Pons (tissue), 1 donor: ENCODE measurements at regions not wholly inside any gene's neighbourhood (a gene's known extent, or its start where the extent isn't known, plus 50 kb on each side); places are given as distances from the start of the nearest gene placed in this dataset.

Experiments
- DNase-seq: peaks from one replicate; pipeline ENCODE4 v3.0.0-alpha.2; 2016; ENCODE audit warnings: low spot score

DNA sequence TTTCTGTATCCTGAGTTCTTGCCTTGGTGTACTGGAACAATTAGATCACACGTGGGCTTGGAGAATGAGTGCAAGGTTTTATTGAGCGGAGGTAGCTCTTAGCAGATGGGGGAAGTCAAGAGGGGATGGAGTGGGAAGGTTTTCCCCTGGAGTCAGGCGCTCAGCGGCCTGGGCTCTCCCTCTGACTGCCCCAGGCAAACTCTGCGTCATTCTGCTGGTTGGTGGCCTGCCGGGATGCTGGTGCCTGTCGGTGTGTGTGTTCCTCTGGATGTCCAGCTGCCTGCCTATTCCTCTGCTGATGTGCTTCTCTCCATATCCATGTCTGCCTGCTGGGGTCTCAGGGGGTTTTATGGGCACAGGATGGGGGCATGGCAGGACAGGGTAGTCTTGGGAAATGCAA is 111.0 kb downstream of the TRIB2 start:
- no peak for DNase-seq

DNA sequence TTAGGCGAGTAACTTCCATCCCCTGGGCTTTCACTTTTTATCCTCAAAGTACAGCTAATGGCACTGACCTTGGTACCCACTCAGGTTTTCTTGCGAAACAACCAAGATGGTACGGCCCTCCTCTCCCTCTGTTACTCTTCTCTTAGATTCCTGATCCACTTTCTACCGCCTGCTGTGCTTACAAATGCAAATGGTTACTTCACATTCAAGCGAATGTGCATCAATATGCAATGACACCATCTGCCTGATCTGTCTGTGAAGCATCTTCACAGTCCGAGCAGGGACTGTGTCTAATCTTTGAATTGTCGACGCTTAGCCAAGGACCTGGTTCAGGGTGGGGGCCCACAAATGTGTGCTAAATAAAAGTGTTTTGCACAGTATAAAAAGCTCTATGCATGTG is 112.2 kb downstream of the TRIB2 start:
- no peak for DNase-seq

DNA sequence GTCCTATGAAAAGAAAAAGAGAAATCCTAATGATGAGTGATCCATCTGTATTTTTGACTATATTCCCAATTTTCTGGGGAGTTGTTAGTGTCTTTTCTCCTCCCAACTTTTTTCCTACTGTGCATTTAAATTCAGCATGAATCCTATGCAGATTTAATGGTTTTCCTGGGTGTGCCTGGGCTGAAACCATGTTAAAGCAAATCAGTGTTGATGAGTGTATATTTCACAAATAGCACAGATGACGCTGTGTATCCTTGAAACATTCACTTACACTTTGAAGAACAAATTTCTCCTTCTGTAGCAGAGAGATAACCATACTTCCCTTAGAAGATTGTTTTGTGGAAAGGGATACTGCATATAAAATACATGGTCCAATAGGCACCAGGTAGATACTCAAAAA is 114.3 kb downstream of the TRIB2 start:
- no peak for DNase-seq

DNA sequence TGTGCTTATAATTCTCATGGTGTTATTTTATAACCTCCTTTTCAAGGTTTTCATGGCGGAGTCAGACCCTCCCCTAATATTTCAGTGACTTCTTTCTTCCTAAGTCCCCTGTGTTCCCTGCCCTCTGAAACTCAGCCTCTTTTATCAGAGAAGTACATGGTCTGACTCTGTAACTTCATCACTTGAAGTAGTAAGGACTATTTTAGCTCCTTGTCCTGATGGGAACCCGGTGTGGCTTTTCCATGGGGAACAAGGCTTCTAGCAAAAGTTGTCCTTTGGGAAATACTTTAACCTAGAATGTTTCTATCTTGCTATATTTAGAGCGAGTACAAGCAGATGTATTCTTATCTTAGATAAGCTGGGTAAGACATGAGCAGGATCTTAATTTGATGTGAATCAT is 117.5 kb downstream of the TRIB2 start:
- no peak for DNase-seq

DNA sequence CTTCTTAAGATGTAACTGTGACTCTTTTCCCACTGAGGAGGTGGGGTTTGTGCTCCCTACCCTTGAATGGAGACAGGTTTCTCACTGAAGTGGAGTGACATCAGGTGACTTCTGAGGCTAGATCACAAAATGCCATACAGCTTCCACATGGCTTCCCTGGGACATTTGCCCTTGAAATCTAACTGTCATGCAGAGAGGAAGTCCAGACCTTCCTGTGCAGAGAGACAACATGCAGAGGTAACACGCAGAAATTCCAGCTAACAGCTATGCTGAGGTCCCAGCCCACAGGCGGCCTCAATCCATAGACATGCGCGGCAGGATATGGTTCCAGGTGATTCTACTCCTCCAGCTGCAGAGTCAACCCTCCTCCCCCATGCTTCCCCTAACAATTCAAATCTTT is 119.0 kb downstream of the TRIB2 start:
- no peak for DNase-seq

DNA sequence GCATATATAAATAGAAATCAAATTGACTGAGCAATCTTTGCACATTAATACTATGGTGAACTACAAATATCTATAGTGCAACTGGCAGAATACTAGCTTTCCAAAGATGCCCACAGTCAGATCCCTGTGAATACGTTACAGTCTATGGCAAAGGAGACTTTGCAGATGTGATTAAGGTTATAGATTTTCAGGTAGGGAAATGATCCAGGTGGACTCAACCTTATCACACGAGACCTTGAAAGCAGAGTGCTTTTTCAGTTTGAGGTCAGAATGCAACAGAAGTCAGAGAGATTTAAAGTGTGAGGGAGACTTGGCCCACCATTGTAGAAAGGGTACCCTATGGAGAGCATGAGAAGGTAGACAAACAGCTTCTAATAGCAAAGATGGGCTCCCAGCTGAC is 122.6 kb downstream of the TRIB2 start:
- no peak for DNase-seq

DNA sequence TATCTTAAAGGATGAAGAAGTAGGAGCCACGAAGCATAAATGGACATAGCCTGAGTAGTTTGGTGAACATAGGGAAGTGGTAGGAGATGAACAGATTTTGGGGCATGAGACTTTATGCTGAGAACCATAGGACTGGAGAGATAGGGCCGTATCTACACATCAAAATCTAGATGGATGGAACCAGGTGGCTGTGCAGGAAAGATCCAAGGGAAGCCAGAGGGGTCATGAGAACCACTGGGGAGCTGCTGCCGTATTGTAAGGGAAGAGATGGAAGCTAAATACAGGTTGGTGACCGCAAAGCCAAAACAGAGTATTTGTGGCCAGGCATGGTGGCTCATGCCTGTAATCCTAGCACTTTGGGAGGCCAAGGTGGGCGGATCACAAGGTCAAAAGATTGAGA is 124.3 kb downstream of the TRIB2 start:
- no peak for DNase-seq

DNA sequence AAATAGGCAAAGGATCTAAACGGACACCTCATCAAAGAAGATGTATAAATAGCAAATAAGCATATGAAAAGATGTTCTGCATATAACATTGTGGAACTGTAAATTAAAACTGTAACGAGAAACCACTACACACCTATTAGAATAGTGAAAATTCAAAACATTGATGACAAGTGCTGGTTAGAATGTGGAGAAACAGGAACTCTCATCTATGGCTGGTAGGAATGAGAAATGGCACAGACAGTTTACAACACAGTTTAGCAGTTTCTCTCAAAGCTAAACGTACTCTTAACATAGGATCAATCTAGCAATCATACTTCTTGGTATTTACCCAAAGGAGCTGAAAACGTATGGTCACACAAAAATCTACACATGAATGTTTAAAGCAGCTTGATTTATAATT is 126.2 kb downstream of the TRIB2 start:
- DNase-seq = no peak

DNA sequence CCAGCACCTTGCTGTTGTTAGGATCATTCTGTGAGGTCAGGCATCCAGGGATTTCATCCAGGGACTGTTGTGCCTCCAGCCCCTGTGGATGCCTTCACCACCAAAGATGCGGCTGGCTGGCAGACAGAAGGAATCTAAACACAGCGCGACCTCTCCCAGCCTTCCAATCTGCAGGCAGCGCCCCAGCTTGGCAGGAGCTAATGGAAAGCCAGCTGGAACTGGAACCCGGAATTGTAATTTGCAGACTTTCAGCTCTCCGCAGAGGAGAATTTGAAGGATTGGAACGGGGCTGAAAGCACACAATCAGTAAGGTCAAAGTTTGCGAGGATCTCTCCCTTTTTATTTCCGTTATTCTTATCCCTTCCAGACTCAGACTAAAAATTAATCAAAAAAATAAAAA is 127.8 kb downstream of the TRIB2 start:
- peak; percentile 22 for DNase-seq

DNA sequence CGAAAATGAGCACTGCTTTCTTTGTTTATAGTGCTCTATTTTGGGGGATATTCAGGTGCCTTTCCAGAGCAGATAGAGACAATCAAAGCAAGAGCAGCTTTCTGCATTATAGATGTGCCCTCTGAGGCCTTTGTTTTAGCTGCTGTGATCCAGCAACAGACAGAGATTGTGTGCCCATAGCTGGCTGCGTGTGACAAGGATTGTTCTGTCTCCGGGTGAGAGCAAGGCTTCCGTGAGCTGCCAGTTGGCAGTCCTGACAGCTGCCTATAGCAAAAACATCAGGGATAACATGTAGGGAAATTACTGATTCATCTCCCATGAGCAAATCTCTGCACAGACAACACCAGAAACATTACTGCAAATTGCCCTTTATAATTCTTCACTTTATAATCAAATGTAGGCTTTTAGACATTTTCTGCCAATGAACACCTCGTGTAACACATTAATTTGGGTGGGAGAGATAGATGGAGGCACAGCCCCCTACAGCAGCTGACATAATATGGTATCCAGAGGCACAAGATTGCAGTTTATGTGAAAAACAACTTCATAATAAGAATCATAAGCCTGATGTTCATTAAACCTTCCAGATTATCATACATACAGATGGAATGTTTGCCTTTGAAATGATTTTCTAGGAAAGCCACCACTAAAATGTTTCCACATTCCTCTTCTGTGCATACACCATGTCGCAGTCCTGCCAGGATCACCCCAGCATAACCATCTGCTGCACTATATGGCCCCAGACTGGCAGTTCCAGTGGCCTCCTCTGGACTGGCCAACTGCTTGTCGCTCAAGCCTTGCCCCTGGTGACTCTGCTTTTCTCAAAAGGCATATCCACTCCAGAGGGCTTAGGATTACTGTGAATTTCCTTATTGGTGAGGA is 131.2 kb downstream of the TRIB2 start:
- peak; percentile 95 for DNase-seq

DNA sequence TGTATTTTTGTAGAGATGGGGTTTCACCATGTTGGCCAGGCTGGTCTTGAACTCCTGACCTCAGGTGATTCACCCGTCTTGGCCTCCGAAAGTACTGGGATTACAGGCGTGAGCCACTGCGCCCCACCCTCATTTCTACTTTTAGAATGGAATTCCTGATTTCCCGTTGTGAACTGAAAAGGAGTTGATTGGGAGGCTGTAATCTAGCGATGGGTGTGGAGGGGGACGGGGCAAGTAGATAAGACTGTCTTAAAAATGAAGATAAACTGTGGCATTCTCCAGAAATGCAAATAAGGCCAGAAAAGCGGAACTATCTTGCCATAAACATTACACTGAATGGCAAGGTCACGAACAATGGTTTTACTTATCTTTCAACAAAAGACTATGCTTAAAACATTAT is 135.4 kb downstream of the TRIB2 start:
- DNase-seq = no peak

DNA sequence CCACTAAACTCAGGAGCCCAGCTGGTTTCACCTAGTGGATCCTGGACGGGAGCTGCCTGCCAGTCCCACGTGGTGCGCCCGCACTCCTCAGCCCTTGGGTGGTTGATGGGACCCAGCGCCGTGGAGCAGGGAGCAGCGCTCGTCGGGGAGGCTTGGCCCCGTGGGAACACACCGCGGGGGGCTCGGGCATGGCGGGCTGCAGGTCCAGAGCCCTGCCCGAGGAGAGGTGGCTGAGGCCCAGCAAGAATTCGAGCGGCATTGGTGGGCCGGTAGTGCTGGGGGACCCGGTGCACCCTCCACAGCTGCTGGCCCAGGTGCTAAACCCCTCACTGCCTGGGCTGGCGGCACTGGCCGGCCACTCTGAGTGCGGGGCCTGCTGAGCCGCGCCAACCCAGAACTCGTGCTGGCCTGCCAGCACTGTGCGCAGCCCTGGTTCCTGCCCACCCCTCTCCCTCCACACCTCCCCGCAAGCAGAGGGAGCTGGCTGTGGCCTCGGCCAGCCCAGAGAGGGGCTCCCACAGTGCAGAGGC is 137.3 kb downstream of the TRIB2 start:
- DNase-seq = no peak

DNA sequence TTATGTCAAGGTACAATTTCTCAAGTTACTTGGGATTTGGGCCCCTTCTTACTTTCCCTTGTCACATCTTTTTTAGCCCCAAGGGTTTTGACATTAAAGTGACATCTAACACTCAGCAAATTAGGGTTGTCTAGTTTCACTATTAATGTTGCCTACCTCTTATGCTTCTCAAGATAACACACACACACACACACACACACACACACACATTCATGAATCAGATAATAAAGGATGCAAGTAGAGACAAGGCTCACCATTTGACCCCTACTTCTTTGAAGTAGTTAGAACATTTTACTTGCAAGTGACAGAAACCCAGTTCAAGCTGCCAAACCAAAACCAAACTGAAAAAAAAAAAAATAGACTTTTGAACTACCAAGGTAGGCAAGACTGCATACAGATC is 138.8 kb downstream of the TRIB2 start:
- no peak for DNase-seq

DNA sequence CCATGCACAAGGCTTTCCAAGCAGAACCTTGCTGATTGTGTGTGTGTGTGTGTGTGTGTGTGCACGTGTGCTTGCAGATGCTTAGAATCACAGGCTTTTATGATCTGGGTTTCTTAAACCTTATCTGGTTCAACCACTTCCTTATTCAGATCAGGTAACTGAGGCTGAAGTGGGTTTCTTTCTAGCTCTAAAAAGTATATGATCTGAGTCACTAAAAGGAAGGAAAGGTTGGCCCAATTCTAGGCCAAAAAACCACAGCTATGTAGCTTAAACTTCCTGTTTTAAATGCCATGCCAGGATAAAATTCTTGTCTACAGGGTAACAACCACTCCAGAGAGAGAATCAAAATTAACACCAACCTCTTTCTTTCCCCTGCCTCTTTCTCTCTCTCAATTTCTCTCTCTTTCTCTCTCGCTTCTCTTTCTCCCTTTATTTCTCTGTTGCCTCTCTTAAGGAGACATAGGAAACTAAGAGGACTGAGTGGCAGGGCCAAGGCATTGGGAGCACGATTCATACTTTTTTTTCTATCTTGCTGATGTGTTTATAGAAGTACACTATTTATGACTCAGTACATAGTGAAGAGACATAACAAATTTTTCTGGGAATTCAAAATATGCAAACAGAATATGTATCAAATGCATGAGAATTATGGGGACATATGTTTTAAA is 140.3 kb downstream of the TRIB2 start:
- DNase-seq = no peak

DNA sequence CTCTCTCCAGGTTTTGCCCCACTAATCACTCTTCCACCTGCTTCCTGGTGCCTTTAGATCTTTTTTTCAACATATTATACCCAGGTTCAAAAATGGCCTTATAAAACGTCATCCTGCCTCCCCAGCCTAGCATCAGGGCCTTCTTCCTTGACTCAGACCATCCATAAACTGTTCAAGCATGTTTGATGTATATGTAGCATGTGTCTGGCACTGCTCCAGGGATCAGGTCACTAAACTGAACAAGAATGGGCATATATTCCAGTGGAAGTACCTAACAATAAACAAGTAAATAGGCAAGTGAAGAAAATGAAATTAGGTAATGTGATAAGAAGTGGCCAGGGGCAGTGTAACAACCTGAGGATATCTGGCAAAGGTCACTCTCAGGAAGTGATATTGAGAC is 141.2 kb downstream of the TRIB2 start:
- no peak for DNase-seq

DNA sequence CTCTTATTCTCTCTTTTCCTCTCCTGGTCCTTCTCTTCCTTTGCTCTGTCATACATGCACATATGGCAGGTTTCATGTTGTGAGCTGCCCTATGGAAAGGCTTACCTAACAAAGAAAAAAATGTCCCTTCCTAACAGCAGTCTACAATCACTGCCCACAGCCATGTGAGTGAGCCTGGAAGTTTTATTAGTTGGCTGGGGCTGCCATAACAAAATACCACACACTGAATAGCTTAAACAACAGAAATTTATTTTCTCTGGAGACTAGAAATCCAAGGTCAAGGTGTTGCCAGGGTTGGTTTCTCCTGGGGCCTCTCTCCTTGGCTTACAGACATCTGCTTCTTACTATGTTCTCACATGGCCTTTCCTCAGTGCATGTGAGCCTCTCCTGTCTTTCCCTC is 142.1 kb downstream of the TRIB2 start:
- DNase-seq = no peak

DNA sequence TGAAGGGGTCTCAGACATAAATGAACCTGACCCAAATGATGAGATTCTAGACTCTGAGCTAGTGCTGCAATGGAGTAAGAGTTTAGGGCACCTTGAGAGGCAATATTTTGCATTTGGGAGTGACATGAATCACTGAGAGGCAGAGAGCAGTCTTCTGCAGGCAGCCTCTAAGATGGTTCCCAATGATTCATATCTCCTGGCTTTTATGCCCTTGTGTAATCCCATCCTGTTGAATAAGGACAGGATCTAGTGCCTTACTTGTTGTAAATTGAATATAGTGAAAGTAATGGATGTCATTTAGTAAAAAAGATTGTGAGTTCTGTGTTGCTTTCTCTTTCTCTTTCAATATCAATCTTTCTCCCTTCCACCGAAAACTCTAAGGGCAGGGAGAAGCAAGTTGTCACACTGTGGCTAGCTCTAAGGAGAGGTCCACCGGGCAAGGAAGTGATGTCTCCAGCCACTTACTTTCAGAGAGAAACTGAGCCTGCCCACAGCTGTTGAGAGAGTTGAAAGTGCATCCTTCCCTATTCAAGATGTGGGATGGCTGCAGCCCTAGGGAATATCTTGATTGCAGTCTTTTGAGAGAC is 144.7 kb downstream of the TRIB2 start:
- DNase-seq = no peak

DNA sequence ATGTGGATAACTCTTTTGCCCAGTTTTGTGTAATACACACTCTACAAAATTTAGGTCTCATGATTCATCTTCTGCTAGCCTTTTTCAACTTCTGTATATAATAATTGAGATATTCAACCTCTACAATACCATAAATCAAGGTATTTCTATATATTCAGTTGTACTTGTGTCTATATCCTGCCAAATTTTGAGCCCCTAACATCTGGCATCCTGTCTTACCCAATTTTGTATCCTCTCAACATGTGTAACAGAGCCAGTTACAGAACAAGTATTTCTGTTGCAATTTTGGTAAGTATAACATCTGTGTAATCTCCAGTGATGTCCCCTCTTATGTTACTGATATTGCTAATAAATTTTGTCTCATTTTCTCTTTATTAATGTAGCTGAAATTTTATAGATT is 145.8 kb downstream of the TRIB2 start:
- no peak for DNase-seq

DNA sequence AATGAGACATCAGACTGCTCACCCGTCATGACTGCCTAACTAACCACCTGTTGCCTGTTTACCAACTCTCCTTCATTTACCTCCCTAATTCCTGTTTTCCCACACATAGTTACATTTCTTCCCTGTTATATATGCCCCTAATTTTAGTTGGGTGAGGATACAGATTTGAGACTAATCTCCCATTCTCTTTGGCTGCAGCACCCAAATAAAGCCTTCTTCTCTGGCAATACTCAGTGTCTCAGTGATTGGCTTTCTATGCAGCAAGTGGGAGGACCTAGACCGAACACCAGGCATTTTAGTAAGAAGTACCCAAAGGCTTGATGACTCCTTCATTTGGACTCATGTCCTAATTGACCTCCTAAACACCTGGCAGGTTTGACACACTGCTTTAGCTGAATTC is 147.2 kb downstream of the TRIB2 start:
- no peak for DNase-seq

DNA sequence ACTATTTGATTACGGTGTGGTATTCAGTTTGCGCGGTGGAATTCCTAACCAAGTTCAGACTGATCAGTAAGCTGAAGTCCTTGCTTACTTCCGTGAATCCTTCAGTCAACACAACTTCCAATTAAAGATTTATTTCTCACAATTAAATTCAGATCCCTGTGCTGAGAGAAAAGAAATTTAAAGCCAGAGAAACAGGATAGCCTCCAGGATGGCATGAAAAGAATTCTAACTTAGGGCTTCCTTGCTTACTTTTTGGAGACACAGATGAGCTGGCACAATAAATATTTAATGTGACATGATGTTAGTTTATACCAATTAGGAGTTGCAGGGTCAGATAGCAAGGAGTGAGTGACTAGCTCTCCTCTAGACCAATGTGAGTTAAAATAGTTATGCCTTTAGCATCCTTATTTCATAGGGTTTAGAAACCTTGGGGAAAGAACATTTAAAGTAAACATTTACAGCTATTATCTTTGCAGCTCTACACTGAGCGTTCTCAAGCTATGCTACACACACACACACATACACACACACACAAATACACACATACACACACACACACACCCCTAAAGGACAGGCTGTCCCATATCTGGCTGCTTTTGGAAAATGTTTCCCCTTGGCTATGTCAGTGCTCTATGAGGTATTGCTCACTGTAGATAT is 151.0 kb downstream of the TRIB2 start:
- DNase-seq = no peak

DNA sequence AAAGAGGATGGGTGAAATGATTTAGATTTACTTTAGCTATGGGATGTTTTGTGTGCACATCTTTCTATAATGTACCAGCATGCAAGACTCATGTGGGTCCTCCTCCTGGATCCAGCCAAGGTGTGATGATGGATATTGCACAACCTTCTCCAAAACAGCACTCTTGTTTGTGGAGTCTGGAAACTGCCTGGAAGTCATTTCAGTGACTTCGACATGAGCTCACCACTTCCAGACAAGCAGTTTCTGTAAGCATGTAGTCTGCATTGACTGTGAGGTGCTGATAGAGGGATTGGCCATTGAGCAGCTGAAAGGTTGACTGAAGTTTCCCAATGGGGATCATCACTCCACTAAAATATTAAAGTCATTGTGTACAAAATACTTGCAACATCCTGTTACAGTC is 154.0 kb downstream of the TRIB2 start:
- no peak for DNase-seq

DNA sequence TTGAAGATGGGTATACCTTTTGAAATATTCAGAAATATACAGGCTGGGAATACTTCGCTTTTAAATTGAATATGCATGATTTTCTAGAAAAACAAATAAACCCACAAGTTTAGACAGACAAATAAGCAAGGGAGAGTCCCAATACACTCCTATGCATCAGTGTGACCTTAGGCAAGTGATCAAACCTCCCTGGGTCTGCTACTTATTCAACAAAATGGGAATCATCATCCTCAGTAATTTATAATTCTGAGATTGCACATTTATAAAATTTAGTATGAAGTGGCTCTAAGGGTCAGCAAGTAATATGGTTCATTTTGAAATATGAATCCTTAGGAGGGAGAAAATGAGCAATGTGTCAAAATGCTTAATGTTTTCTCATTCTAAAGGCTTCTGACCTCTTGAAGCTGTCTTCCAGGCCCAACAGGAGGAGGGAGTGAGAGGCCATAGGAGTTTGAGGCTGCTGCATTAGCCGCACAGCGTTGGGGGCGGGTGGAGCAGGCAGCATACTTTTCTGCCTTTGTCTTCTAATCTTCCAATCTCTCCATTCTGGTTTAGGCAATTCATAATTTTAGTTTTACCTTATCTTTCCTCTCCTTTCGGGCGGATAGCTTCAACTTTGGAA is 155.1 kb downstream of the TRIB2 start:
- DNase-seq = no peak
